Esophagus squamous epithelium (tissue), 5 donors: ENCODE measurements at regions not wholly inside any gene's neighbourhood (a gene's known extent, or its start where the extent isn't known, plus 50 kb on each side); places are given as distances from the start of the nearest gene placed in this dataset.

Experiments used
- DNase-seq: peaks from one replicate; lab custom pipeline; 2025; lab: John Stamatoyannopoulos, UW
- H3K27ac ChIP-seq, 4 donors: fragments of 200-600 bp; sonication (generic); one replicate each; pipeline ENCODE4 v1.5.1; 2016 to 2019; ENCODE audit warnings: mild to moderate bottlenecking in 1 of 4
- H3K27me3 ChIP-seq, 4 donors: fragments of 200-600 bp; sonication (generic); 1 replicate in 3 of 4; 2 replicates in 1 of 4; pipeline versions ENCODE4 v1.5.1 to v1.6.0; 2017 to 2021; ENCODE audit warnings: antibody characterized with exemption in 1 of 4
- H3K36me3 ChIP-seq, 3 donors: fragments of 200-600 bp; sonication (generic); one replicate each; pipeline ENCODE4 v1.5.1; 2016 to 2019
- H3K4me1 ChIP-seq, 3 donors: fragments of 200-600 bp; sonication (generic); one replicate each; pipeline ENCODE4 v1.5.1; 2017 to 2019
- H3K4me3 ChIP-seq, 4 donors: fragments of 200-600 bp; sonication (generic); 1 replicate in 3 of 4; 2 replicates in 1 of 4; pipeline ENCODE4 v1.5.1; 2016 to 2019; ENCODE audit warnings: mild to moderate bottlenecking in 2 of 4, moderate library complexity in 1 of 4
- H3K9me3 ChIP-seq, 3 donors: fragments of 200-600 bp; sonication (generic); one replicate each; pipeline ENCODE4 v1.5.1; 2016 to 2019
- POLR2A ChIP-seq, 4 donors: fragments of 450-650 bp; IDR thresholded peaks; one replicate each; pipeline ENCODE4 v1.6.1; 2017; ENCODE audit warnings: antibody characterized with exemption in 4 of 4, mild to moderate bottlenecking in 4 of 4, moderate library complexity in 3 of 4
- WGBS, 2 donors: methylation state at CpG; one replicate each; pipeline ENCODE4 v1.1.5; 2018; 5-methylcytosine and 5-hydroxymethylcytosine counted together
- intact Hi-C: fragments of 100-400 bp; cut with DNase I; formaldehyde crosslinking; loops from one replicate; pipeline ENCODE4 v1.15.0; 2022
- TF ChIP-seq, protein P1 (sequence below), 6 experiments: fragments of 450-650 bp in 4 of 6; fragments of 200-600 bp in 2 of 6; sonication (generic) in 2 of 6; IDR thresholded peaks; one replicate each; pipeline ENCODE4 v1.5.1; 2016 to 2019; ENCODE audit warnings: antibody characterized with exemption in 6 of 6, mild to moderate bottlenecking in 4 of 6, moderate library complexity in 4 of 6
- donor health status: DM: yes; HTN: yes; CAD: no.

GRCh38 chr7:109997837-109998236 is 1093.1 kb upstream of the LRRN3 start:
- Histone ChIP-seq H3K4me3 (no peak overlapping the region), H3K9me3 (no peaks in the 10 kb centered on the region), H3K27me3 (no peaks in the 10 kb centered on the region), H3K4me1 (no peaks in the 10 kb centered on the region), H3K36me3 (no peaks in the 10 kb centered on the region), H3K27ac (no peak overlapping the region)
- WGBS, 2 donors: 79 to 92% methylated on average over 2 of the region's 2 CpGs
- DNase-seq: no peak
- intact Hi-C loops: no loop called here
- no peak for TF ChIP-seq POLR2A (IDR thresholded peaks at IDR 0.05)
- TF ChIP-seq, protein P1, sequence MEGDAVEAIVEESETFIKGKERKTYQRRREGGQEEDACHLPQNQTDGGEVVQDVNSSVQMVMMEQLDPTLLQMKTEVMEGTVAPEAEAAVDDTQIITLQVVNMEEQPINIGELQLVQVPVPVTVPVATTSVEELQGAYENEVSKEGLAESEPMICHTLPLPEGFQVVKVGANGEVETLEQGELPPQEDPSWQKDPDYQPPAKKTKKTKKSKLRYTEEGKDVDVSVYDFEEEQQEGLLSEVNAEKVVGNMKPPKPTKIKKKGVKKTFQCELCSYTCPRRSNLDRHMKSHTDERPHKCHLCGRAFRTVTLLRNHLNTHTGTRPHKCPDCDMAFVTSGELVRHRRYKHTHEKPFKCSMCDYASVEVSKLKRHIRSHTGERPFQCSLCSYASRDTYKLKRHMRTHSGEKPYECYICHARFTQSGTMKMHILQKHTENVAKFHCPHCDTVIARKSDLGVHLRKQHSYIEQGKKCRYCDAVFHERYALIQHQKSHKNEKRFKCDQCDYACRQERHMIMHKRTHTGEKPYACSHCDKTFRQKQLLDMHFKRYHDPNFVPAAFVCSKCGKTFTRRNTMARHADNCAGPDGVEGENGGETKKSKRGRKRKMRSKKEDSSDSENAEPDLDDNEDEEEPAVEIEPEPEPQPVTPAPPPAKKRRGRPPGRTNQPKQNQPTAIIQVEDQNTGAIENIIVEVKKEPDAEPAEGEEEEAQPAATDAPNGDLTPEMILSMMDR (IDR thresholded peaks at IDR 0.05): no peak

DNA sequence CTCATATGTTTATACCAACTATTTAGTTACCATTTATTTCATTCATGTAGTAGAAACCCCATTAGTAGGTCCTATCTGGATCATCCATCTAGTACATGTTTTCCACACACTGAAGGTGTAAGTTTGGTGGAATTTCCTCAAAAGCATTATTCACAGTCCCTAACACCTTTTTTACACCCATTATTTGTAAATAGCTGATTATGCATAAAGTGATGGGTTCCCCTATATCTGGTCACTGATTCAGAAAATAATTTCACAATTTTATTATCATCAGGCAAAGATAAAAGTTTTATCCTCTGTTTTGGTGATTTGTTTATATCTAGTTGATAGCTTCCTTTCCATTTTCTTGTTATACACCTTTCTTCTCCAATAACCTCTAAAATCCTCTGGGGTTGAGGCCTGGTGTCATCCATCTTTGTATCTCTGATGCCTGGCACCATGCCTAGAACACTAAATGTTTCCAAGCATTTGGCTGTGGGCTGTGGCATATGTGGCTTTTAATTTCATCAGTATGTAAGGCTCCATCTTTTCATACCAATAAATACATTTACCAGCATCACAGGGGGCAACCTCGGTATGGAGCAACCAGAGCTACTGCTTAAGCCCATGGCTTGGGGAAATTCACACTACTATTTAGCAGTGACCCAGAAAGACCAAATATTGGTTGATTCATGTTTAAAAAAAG is 1089.5 kb upstream of the LRRN3 start:
- no peak for DNase-seq
- Histone ChIP-seq H3K9me3 (no peaks in the 10 kb centered on the region), H3K4me3 (no peak overlapping the region), H3K36me3 (no peaks in the 10 kb centered on the region), H3K4me1 (no peaks in the 10 kb centered on the region), H3K27ac (no peak overlapping the region), H3K27me3 (no peaks in the 10 kb centered on the region)
- intact Hi-C loops: no loop called here
- 57 to 67% methylated on average over 1 of the region's 1 CpG for WGBS, 2 donors
- no peak for TF ChIP-seq POLR2A (IDR thresholded peaks at IDR 0.05)
- TF ChIP-seq, protein P1 (IDR thresholded peaks at IDR 0.05): no peak

DNA sequence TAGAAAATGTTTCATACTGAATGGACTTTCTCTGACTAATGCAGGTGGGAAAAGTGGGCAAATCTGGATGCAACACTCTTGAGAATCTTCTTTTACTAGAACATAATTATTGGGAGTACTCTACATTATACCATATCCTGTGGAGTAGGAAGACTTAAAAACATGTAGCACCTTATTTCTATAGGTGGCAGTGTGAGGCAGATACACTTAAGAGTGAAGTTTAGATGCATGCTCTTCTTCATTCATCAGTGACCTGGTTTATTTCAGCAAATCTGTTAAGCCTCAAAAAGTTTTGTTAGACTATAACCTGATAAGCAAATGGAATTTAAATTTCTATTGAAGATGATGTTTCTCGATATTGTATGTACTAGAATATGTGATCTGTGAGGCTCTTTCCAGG is 1087.1 kb upstream of the LRRN3 start:
- 63 to 72% methylated on average over 1 of the region's 1 CpG for WGBS, 2 donors
- TF ChIP-seq, protein P1 (IDR thresholded peaks at IDR 0.05): no peak
- no peak for DNase-seq

GRCh38 chr7:110007320-110008063 is 1083.4 kb upstream of the LRRN3 start:
- 51 to 66% methylated on average over 4 of the region's 4 CpGs for WGBS, 2 donors
- TF ChIP-seq, protein P1 (IDR thresholded peaks at IDR 0.05): no peak
- intact Hi-C loops: no loop called here

More for the DNA sequence above, 1087.1 kb upstream of the LRRN3 start:
- no peak overlapping the region for H3K27ac ChIP-seq
- no peaks in the 10 kb centered on the region for H3K9me3 ChIP-seq
- no peak overlapping the region for H3K4me3 ChIP-seq
- peaks cover 0 to 6% (median 0%) of the 10 kb centered on the region in 3 donors for H3K4me1 ChIP-seq
- H3K27me3 ChIP-seq: no peaks in the 10 kb centered on the region
- intact Hi-C loops: no loop called here
- no peaks in the 10 kb centered on the region for H3K36me3 ChIP-seq

DNA sequence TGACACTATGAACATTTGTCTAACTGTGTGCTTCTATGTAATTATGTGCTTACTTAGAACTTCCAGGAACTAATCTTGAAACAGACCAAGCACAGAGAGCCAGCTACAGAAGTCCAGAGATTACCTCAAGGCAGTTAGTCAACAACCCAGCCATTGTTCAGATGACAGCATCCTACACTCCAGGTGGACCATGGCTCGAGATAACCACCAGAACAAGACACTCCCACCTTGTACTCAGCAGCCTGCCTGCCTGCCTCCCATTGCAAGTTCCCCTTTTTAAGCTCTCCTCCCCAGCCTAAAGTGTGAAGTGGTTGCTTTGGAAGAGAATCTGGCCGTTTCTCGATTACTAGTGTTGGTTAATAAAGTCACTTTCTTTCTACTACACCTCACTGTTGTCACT is 1080.6 kb upstream of the LRRN3 start:
- WGBS, 2 donors: 51 to 63% methylated on average over 3 of the region's 3 CpGs

More at GRCh38 chr7:110007320-110008063, 1083.4 kb upstream of the LRRN3 start:
- no peak overlapping the region for H3K27ac ChIP-seq
- H3K27me3 ChIP-seq: no peaks in the 10 kb centered on the region
- peaks cover 0 to 6% (median 0%) of the 10 kb centered on the region in 3 donors for H3K4me1 ChIP-seq
- no peaks in the 10 kb centered on the region for H3K36me3 ChIP-seq
- no peaks in the 10 kb centered on the region for H3K9me3 ChIP-seq
- DNase-seq: no peak
- H3K4me3 ChIP-seq: no peak overlapping the region

More for the DNA sequence above, 1080.6 kb upstream of the LRRN3 start:
- no peaks in the 10 kb centered on the region for H3K36me3 ChIP-seq
- TF ChIP-seq POLR2A (IDR thresholded peaks at IDR 0.05): no peak
- TF ChIP-seq, protein P1 (IDR thresholded peaks at IDR 0.05): no peak
- no peak overlapping the region for H3K27ac ChIP-seq
- H3K4me1 ChIP-seq: peaks cover 0 to 6% (median 0%) of the 10 kb centered on the region in 3 donors
- H3K4me3 ChIP-seq: no peak overlapping the region
- DNase-seq: no peak
- H3K27me3 ChIP-seq: no peaks in the 10 kb centered on the region
- H3K9me3 ChIP-seq: no peaks in the 10 kb centered on the region
- intact Hi-C loops: no loop called here
